ENCODE measurements at regions not wholly inside any gene's neighbourhood (a gene's known extent, or its start where the extent isn't known, plus 50 kb on each side); places are given as distances from the start of the nearest gene placed in this dataset.
"Not testable (repeated sequence)": the region's sequence is repeated elsewhere in the genome, so short reads cannot be mapped to it uniquely, and the experiment has no call there.

DNA sequence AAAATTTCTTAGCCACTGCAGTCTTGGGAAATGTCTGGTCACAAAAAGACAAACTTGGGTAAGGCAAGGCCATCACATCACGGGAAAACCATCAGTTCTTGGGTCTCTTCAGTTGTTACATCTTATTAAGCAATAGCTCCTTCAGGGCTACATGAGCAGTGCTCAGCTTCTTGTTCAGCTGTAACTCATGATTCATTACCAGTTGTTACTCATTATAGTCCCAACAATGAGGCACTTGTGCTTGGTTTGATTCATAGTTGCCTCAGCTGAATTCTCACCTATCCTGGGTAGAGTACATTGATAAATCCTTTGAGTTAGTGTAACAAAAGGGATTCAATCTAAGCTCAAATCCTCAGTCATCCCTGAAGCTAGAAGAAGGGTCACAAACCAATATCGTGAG is 102.4 kb upstream of the DCC start:
- no peak for DNase-seq (ENCODE audit: extremely low spot score)
- Histone ChIP-seq H3K27ac (replicated peaks in 1 of 4) (no peak overlapping the region), H3K4me3 (no peak overlapping the region), H3K9me3 (no peaks in the 10 kb centered on the region), H3K4me1 (no peaks in the 10 kb centered on the region), H3K36me3 (no peaks in the 10 kb centered on the region), H3K27me3 (no peaks in the 10 kb centered on the region)
- 74% methylated on average over 2 of the region's 2 CpGs for WGBS
- intact Hi-C loops (cut with DNase I): no loop called here
- TF ChIP-seq EP300 (IDR thresholded peaks at IDR 0.05) (no peak), POLR2AphosphoS5 (IDR thresholded peaks at IDR 0.05) (no peak), POLR2A (IDR thresholded peaks at IDR 0.05; ENCODE audit: low read depth) (no peak)
- TF ChIP-seq, protein P1, sequence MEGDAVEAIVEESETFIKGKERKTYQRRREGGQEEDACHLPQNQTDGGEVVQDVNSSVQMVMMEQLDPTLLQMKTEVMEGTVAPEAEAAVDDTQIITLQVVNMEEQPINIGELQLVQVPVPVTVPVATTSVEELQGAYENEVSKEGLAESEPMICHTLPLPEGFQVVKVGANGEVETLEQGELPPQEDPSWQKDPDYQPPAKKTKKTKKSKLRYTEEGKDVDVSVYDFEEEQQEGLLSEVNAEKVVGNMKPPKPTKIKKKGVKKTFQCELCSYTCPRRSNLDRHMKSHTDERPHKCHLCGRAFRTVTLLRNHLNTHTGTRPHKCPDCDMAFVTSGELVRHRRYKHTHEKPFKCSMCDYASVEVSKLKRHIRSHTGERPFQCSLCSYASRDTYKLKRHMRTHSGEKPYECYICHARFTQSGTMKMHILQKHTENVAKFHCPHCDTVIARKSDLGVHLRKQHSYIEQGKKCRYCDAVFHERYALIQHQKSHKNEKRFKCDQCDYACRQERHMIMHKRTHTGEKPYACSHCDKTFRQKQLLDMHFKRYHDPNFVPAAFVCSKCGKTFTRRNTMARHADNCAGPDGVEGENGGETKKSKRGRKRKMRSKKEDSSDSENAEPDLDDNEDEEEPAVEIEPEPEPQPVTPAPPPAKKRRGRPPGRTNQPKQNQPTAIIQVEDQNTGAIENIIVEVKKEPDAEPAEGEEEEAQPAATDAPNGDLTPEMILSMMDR (IDR thresholded peaks at IDR 0.05): no peak

DNA sequence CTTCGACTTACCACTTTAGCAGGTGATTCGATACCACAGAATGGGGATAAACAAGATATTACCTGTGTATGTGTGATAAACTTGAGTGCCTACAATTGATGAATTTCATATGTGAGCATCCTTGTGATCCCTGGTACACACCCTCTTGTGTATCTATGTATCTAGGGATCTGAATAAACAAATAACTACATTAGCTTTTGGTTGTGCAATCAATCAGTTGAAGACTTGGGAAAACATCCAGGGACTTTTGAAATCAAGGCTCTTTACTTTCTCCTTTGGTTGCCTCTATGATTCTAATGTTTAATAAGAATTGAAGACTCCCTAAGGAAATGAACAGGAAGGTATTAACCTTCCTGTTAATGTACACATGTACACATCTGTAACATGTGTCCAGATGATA is 97.3 kb upstream of the DCC start:
- no peak for DNase-seq (ENCODE audit: extremely low spot score)
- intact Hi-C loops (cut with DNase I): no loop called here

DNA sequence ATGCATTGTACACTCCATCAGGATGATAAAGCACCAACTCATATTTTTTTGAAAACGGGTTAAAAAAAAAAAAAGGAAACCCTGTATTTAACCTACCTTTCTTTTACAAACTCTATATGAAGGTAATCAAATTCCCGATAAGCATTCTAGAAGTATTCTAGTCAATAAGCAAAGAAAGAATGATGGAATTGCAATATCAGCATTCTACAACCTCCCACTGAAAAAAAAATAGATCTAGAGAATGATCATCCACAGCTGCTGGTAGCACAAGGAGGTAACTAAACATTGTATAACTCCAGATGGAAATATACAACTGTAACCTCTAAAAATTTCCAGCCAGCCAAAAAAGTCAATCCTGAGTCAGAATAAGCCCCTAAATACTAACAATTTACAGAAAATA is 95.3 kb upstream of the DCC start:
- H3K4me3 ChIP-seq: no peak overlapping the region

More for the DNA sequence above, 97.3 kb upstream of the DCC start:
- H3K27me3 ChIP-seq: no peaks in the 10 kb centered on the region
- no peaks in the 10 kb centered on the region for H3K36me3 ChIP-seq
- H3K4me1 ChIP-seq: no peaks in the 10 kb centered on the region
- 83% methylated on average over 2 of the region's 2 CpGs for WGBS
- no peak for TF ChIP-seq POLR2A (IDR thresholded peaks at IDR 0.05; ENCODE audit: low read depth)
- TF ChIP-seq POLR2AphosphoS5 (IDR thresholded peaks at IDR 0.05): no peak
- H3K27ac ChIP-seq (replicated peaks in 1 of 4): no peak overlapping the region
- H3K4me3 ChIP-seq: no peak overlapping the region
- peaks cover 0 to 3% (median 0%) of the 10 kb centered on the region in 4 donors for H3K9me3 ChIP-seq

DNA sequence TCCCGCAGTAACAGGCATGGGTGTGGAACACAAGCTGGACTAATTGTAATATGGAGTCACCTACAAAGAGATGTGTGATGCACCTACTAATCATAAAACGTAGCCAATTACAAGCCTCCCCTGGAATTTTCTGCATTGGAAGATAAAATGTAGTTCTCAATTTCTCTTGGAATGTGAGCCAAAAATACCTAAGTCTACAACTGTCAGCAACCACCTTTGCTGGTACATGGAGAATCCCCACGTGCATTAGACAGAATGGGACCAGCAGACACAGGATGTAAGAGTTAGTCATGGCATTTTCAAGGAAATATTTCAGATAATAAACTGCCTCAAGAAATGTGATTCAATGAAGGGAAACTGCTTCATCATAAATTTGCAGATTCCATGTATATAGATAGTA is 85.6 kb upstream of the DCC start:
- DNase-seq (ENCODE audit: extremely low spot score): no peak
- no peaks in the 10 kb centered on the region for H3K9me3 ChIP-seq
- 91% methylated on average over 3 of the region's 3 CpGs for WGBS
- no peak overlapping the region for H3K27ac ChIP-seq (replicated peaks in 1 of 4)
- intact Hi-C loops (cut with DNase I): no loop called here
- no peaks in the 10 kb centered on the region for H3K36me3 ChIP-seq
- no peak for TF ChIP-seq POLR2A (IDR thresholded peaks at IDR 0.05; ENCODE audit: low read depth)
- no peak for TF ChIP-seq POLR2AphosphoS5 (IDR thresholded peaks at IDR 0.05)
- no peak for TF ChIP-seq EP300 (IDR thresholded peaks at IDR 0.05)
- TF ChIP-seq, protein P1 (IDR thresholded peaks at IDR 0.05): no peak
- H3K4me1 ChIP-seq: no peaks in the 10 kb centered on the region
- H3K4me3 ChIP-seq: no peak overlapping the region
- no peaks in the 10 kb centered on the region for H3K27me3 ChIP-seq

More for the DNA sequence above, 95.3 kb upstream of the DCC start:
- 88% methylated on average over 2 of the region's 2 CpGs for WGBS
- H3K9me3 ChIP-seq: peaks cover 0 to 3% (median 0%) of the 10 kb centered on the region in 4 donors
- H3K27me3 ChIP-seq: no peaks in the 10 kb centered on the region
- no peaks in the 10 kb centered on the region for H3K36me3 ChIP-seq
- H3K4me1 ChIP-seq: no peaks in the 10 kb centered on the region
- DNase-seq (ENCODE audit: extremely low spot score): no peak
- intact Hi-C loops (cut with DNase I): no loop called here
- TF ChIP-seq POLR2A (IDR thresholded peaks at IDR 0.05; ENCODE audit: low read depth): no peak
- TF ChIP-seq POLR2AphosphoS5 (IDR thresholded peaks at IDR 0.05): no peak
- TF ChIP-seq, protein P1 (IDR thresholded peaks at IDR 0.05): no peak
- no peak overlapping the region for H3K27ac ChIP-seq (replicated peaks in 1 of 4)

DNA sequence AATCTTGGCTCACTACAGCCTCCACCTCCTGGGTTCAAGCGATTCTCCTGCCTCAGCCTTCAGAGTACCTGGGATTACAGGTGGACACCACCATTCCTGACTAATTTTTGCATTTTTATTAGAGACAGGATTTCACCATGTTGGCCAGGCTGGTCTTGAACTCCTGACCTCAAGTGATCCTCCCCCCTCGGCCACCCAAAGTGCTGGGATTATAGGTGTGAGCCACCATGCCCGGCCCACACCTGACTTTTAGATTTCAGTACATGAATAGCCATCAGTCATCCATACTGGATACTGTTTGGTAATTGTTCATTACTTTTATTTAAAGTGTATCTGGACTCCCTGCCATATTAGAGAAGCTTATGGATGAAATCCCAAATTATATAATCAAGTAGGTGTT is 82.6 kb upstream of the DCC start:
- 67% methylated on average over 3 of the region's 3 CpGs for WGBS
- DNase-seq (ENCODE audit: extremely low spot score); H3K4me3 ChIP-seq; H3K4me1 ChIP-seq; H3K27ac ChIP-seq (replicated peaks in 1 of 4); H3K9me3 ChIP-seq; intact Hi-C loops (cut with DNase I); H3K27me3 ChIP-seq; H3K36me3 ChIP-seq: not testable (repeated sequence)

DNA sequence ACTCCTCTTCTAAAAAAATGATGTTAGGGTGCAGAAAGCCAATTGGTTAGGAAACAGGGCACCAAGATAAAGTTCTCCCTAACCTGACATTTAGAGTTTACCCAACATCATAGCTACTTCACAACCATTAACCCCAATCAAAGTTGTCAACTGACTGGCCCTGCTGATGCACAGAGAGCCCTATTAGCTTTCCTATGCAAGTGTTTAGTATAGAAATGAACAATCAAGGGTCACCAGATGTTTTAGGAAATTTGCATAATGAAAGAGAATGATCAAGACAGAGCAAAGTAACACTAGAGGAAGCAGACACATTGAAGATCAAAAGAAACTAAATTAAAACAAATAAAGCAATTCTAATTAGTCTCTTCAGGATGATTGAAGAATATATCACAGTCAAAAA is 64.2 kb upstream of the DCC start:
- H3K4me3 ChIP-seq: no peak overlapping the region
- no peaks in the 10 kb centered on the region for H3K36me3 ChIP-seq
- no peak for TF ChIP-seq POLR2AphosphoS5 (IDR thresholded peaks at IDR 0.05)
- H3K27me3 ChIP-seq: no peaks in the 10 kb centered on the region
- no peak overlapping the region for H3K27ac ChIP-seq (replicated peaks in 1 of 4)
- no peaks in the 10 kb centered on the region for H3K9me3 ChIP-seq
- no peak for DNase-seq (ENCODE audit: extremely low spot score)
- no peaks in the 10 kb centered on the region for H3K4me1 ChIP-seq
- intact Hi-C loops (cut with DNase I): no loop called here

All from esophagus muscularis mucosa (tissue), 4 donors.